HG03060 (cell line): ENCODE measurements at regions not wholly inside any gene's neighbourhood (a gene's known extent, or its start where the extent isn't known, plus 50 kb on each side); places are given as distances from the start of the nearest gene placed in this dataset.

Source experiments
- ATAC-seq: cut with Tn5 transposase; IDR thresholded peaks from one replicate; pipeline ENCODE4 v1.9.1; 2021; ENCODE audit warnings: low read depth, moderate number of reproducible peaks; ENCODE audit not compliant: unreplicated experiment

GRCh38 chr5:24899180-24899579 lies 254.4 kb upstream of the CDH10 start:
- ATAC-seq, result no peak

- no peak for ATAC-seq
These were observed 219.5 kb upstream of the CDH10 start for GRCh38 chr5:24864244-24864643.

- ATAC-seq, result no peak
These were observed 217.3 kb upstream of the CDH10 start for GRCh38 chr5:24862117-24862516.

- ATAC-seq, result no peak
These were observed 210.7 kb upstream of the CDH10 start for GRCh38 chr5:24855485-24855884.

GRCh38 chr5:24854850-24855249 lies 210.1 kb upstream of the CDH10 start:
- no peak for ATAC-seq

GRCh38 chr5:24854350-24854749 lies 209.6 kb upstream of the CDH10 start:
- no peak for ATAC-seq

- no peak for ATAC-seq
These were observed 206.2 kb upstream of the CDH10 start for GRCh38 chr5:24850926-24851486.

- no peak for ATAC-seq
These were observed 204.4 kb upstream of the CDH10 start for GRCh38 chr5:24849210-24849609.

GRCh38 chr5:24831989-24832388 lies 187.2 kb upstream of the CDH10 start:
- no peak for ATAC-seq

- no peak for ATAC-seq
These were observed 178.8 kb upstream of the CDH10 start for GRCh38 chr5:24823625-24824024.

GRCh38 chr5:24819841-24820240 lies 175.1 kb upstream of the CDH10 start:
- ATAC-seq, result no peak

GRCh38 chr5:24817966-24818365 lies 173.2 kb upstream of the CDH10 start:
- ATAC-seq, result no peak

- no peak for ATAC-seq
These were observed 171.4 kb upstream of the CDH10 start for GRCh38 chr5:24816206-24816605.

GRCh38 chr5:24805230-24805629 lies 160.5 kb upstream of the CDH10 start:
- no peak for ATAC-seq

- ATAC-seq, result no peak
These were observed 159.5 kb upstream of the CDH10 start for GRCh38 chr5:24804221-24804681.

GRCh38 chr5:24791326-24791725 lies 146.5 kb upstream of the CDH10 start:
- ATAC-seq, result no peak

GRCh38 chr5:24789611-24790351 lies 145.0 kb upstream of the CDH10 start:
- ATAC-seq, result no peak

- no peak for ATAC-seq
These were observed 144.2 kb upstream of the CDH10 start for GRCh38 chr5:24788829-24789514.

- no peak for ATAC-seq
These were observed 141.3 kb upstream of the CDH10 start for GRCh38 chr5:24786108-24786507.

- ATAC-seq, result no peak
These were observed 138.8 kb upstream of the CDH10 start for GRCh38 chr5:24783596-24783995.

- ATAC-seq, result no peak
These were observed 132.6 kb upstream of the CDH10 start for GRCh38 chr5:24777392-24777791.

- no peak for ATAC-seq
These were observed 128.5 kb upstream of the CDH10 start for GRCh38 chr5:24773261-24773660.
